Progenitor cell of endocrine pancreas (in vitro differentiated cells): ENCODE measurements at regions not wholly inside any gene's neighbourhood (a gene's known extent, or its start where the extent isn't known, plus 50 kb on each side); places are given as distances from the start of the nearest gene placed in this dataset.

Experiments
- DNase-seq: peaks from one replicate; pipeline ENCODE4 v3.0.0; 2021; ENCODE audit warnings: low spot score; ENCODE audit not compliant: unreplicated experiment
- H3K27ac Mint-ChIP-seq: 2 replicates; pipeline ENCODE4 v1.8.0; 2021; ENCODE audit warnings: mild to moderate bottlenecking, moderate library complexity, mixed read lengths
- H3K27me3 Mint-ChIP-seq: 2 replicates; pipeline ENCODE4 v1.8.0; 2021; ENCODE audit warnings: mixed read lengths
- H3K36me3 Mint-ChIP-seq: 2 replicates; pipeline ENCODE4 v1.8.0; 2022; ENCODE audit warnings: mixed read lengths; ENCODE audit not compliant: insufficient read depth
- H3K4me1 Mint-ChIP-seq: 2 replicates; pipeline ENCODE4 v1.8.0; 2021; ENCODE audit warnings: low read depth, mixed read lengths
- H3K4me3 Mint-ChIP-seq: 2 replicates; pipeline ENCODE4 v1.8.0; 2021; ENCODE audit warnings: low read depth, mild to moderate bottlenecking, moderate library complexity, mixed read lengths
- H3K9me3 Mint-ChIP-seq: 2 replicates; pipeline ENCODE4 v1.8.0; 2021; ENCODE audit warnings: low read depth, mixed read lengths
- TF ChIP-seq, protein P1 (sequence below): fragments of 200-600 bp; sonication (generic); IDR thresholded peaks from one replicate; pipeline ENCODE4 v1.5.0; 2021; ENCODE audit warnings: antibody characterized with exemption, mild to moderate bottlenecking; ENCODE audit not compliant: unreplicated experiment

DNA sequence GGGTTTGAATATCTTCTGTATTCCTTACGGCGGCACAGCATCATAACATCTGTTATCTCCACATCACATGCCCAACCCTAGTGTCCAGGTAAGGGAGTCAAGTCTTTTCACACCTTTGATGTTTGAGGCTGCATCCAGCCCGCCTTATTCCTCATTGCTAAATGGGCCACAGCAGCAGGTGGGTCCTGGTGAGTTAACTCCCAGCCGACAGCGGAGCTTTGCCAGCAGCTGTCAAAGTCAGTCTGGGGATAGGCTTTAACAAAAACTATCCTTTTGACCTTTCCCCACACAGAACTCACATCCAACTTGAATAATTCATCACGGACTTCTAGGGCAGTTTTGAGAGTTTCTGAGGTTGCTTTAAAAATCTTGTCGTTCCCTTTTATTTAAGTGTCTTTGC lies 235.1 kb downstream of the DLEU7 start:
- TF ChIP-seq, protein P1, sequence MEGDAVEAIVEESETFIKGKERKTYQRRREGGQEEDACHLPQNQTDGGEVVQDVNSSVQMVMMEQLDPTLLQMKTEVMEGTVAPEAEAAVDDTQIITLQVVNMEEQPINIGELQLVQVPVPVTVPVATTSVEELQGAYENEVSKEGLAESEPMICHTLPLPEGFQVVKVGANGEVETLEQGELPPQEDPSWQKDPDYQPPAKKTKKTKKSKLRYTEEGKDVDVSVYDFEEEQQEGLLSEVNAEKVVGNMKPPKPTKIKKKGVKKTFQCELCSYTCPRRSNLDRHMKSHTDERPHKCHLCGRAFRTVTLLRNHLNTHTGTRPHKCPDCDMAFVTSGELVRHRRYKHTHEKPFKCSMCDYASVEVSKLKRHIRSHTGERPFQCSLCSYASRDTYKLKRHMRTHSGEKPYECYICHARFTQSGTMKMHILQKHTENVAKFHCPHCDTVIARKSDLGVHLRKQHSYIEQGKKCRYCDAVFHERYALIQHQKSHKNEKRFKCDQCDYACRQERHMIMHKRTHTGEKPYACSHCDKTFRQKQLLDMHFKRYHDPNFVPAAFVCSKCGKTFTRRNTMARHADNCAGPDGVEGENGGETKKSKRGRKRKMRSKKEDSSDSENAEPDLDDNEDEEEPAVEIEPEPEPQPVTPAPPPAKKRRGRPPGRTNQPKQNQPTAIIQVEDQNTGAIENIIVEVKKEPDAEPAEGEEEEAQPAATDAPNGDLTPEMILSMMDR: no peak

DNA sequence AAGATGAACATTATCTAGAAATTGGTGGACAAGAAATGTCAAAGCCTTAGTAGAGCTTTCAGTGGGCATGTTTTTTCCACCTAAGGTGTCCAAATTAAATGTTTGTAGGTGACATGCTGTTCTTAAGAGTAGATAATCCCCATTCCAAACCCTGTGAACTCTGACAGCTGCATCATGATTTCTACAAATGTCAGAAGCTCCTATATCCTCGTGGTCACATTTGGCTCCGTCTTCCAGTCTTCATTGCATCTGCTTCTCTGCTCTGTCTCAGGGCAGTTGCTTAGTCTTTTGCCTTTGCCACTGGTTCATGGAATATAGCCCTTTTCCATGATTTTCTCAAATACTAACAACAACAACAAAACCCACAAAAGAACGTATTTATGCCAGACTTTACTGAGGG lies 234.5 kb downstream of the DLEU7 start:
- TF ChIP-seq, protein P1: no peak
- Mint-ChIP-seq H3K27me3 (peaks cover 4% of the 10 kb centered on the region), H3K27ac (no peak overlapping the region), H3K36me3 (no peaks in the 10 kb centered on the region), H3K4me1 (peaks cover 6% of the 10 kb centered on the region), H3K9me3 (no peaks in the 10 kb centered on the region), H3K4me3 (no peak overlapping the region)
- DNase-seq: no peak

More for the DNA sequence above, 235.1 kb downstream of the DLEU7 start:
- Mint-ChIP-seq H3K4me3 (no peak overlapping the region), H3K9me3 (no peaks in the 10 kb centered on the region), H3K27ac (no peak overlapping the region), H3K4me1 (peaks cover 2% of the 10 kb centered on the region), H3K36me3 (no peaks in the 10 kb centered on the region), H3K27me3 (peaks cover 4% of the 10 kb centered on the region)
- no peak for DNase-seq

DNA sequence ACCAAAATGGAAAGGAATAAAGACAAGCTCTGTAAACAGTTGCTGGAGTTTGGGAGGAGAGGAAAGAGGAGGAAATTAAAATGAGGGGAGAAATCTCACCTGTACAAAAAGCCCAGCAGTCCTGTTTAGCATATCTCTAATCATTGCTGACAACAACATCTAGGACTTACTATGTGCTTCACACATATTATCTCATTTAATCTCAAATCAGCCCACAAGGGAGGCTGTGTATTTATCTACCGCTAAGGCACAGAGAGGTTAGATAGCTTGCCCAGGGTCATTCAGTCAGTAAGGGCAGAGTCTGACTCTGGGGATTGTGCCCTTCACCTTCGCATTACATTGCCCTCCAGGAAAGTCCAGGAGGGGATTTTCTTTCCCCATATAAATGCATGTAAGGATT lies 233.3 kb downstream of the DLEU7 start:
- H3K4me1 Mint-ChIP-seq: peaks cover 6% of the 10 kb centered on the region
- H3K36me3 Mint-ChIP-seq: no peaks in the 10 kb centered on the region
- DNase-seq: no peak
- H3K9me3 Mint-ChIP-seq: no peaks in the 10 kb centered on the region
- no peak overlapping the region for H3K27ac Mint-ChIP-seq
- peaks cover 4% of the 10 kb centered on the region for H3K27me3 Mint-ChIP-seq
- TF ChIP-seq, protein P1: no peak
- no peak overlapping the region for H3K4me3 Mint-ChIP-seq

DNA sequence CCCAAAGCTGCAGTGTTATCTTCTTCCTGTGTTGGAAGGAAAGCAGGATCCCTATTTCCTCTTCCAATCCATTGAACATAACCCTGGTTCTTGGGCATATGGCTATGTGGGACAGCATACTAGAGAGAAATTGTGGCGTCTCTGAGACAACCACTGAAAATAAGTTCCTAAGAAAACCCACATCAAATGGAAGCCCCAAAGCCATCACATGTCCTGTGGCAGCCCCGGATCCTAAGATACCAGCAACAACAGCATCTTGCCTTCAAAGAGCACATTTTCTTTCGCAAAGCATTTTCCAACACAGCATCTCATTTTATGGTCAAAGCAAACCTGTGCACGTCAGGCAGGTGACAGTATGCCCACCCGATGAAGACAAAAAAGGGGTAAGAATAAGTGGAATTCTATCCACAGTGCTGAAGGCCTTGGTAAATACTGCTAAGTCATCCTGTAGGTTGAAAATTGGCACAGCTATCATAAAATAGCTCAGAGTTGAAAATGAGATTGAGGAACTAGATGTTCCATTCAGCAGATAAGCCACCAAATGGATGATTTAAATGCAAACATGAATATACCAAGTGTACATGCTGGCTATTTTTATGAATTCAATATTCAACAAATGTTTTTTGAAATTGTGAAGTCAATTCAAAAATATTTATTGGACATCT lies 232.2 kb downstream of the DLEU7 start:
- Mint-ChIP-seq H3K27me3 (peaks cover 4% of the 10 kb centered on the region), H3K4me1 (peaks cover 6% of the 10 kb centered on the region)
- TF ChIP-seq, protein P1: no peak

DNA sequence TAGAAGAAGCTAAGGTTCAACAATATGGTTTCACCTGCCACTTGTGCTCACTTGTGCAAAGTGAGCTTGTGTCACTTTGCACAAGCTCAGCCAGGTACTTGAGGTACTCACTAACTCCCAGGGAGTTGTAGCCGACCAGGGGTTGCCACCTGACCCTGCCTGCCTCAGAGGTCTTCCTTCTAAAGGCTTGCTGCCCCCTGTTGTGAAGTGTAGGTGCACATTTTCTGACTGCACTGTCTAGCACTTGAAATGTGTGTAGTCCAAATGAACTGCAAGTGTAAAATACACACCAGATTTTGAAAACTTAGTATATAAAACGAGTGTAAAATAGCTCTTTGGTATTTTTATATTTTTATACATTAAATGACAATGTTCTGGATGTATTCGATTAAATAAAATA lies 230.8 kb downstream of the DLEU7 start:
- H3K4me3 Mint-ChIP-seq: no peak overlapping the region
- no peak overlapping the region for H3K27ac Mint-ChIP-seq
- no peaks in the 10 kb centered on the region for H3K36me3 Mint-ChIP-seq
- peaks cover 6% of the 10 kb centered on the region for H3K4me1 Mint-ChIP-seq
- TF ChIP-seq, protein P1: peak; percentile 36
- no peak for DNase-seq
- H3K27me3 Mint-ChIP-seq: peaks cover 4% of the 10 kb centered on the region
- no peaks in the 10 kb centered on the region for H3K9me3 Mint-ChIP-seq

More for the DNA sequence above, 232.2 kb downstream of the DLEU7 start:
- no peak overlapping the region for H3K4me3 Mint-ChIP-seq
- DNase-seq: no peak
- H3K27ac Mint-ChIP-seq: no peak overlapping the region
- H3K9me3 Mint-ChIP-seq: no peaks in the 10 kb centered on the region
- no peaks in the 10 kb centered on the region for H3K36me3 Mint-ChIP-seq
